BE2C (cell line): ENCODE measurements at regions not wholly inside any gene's neighbourhood (a gene's known extent, or its start where the extent isn't known, plus 50 kb on each side); places are given as distances from the start of the nearest gene placed in this dataset.

Source experiments
- DNase-seq: peaks from one replicate; pipeline ENCODE4 v3.0.0-alpha.2; 2020
- H3K27me3 ChIP-seq: fragments of 250-450 bp; sonication (Bioruptor Pico); 2 replicates; pipeline ENCODE4 v1.5.1; 2020; ENCODE audit warnings: mild to moderate bottlenecking
- H3K36me3 ChIP-seq: fragments of 250-450 bp; sonication (Bioruptor Pico); 2 replicates; pipeline ENCODE4 v1.5.1; 2020; ENCODE audit warnings: mild to moderate bottlenecking
- H3K4me1 ChIP-seq: fragments of 250-450 bp; sonication (Bioruptor Pico); 2 replicates; pipeline ENCODE4 v1.5.1; 2020
- H3K4me3 ChIP-seq: 2 replicates; pipeline ENCODE4 v1.5.1; 2011; ENCODE audit warnings: low read depth, low read length
- H3K9me3 ChIP-seq: fragments of 250-450 bp; sonication (Bioruptor Pico); 2 replicates; pipeline ENCODE4 v1.5.1; 2020
- TF ChIP-seq, protein P1 (sequence below): IDR thresholded peaks from 2 replicates; pipeline ENCODE4 v1.5.1; 2012; ENCODE audit warnings: mild to moderate bottlenecking, low read depth, low read length

- TF ChIP-seq, protein P1, sequence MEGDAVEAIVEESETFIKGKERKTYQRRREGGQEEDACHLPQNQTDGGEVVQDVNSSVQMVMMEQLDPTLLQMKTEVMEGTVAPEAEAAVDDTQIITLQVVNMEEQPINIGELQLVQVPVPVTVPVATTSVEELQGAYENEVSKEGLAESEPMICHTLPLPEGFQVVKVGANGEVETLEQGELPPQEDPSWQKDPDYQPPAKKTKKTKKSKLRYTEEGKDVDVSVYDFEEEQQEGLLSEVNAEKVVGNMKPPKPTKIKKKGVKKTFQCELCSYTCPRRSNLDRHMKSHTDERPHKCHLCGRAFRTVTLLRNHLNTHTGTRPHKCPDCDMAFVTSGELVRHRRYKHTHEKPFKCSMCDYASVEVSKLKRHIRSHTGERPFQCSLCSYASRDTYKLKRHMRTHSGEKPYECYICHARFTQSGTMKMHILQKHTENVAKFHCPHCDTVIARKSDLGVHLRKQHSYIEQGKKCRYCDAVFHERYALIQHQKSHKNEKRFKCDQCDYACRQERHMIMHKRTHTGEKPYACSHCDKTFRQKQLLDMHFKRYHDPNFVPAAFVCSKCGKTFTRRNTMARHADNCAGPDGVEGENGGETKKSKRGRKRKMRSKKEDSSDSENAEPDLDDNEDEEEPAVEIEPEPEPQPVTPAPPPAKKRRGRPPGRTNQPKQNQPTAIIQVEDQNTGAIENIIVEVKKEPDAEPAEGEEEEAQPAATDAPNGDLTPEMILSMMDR, result no peak
- DNase-seq, result no peak
Measured at GRCh38 chr1:5200006-5200405, 545.6 kb downstream of the AJAP1 start.

GRCh38 chr1:5198328-5198727 is 543.9 kb downstream of the AJAP1 start:
- Histone ChIP-seq H3K27me3 (no peaks in the 10 kb centered on the region), H3K36me3 (no peaks in the 10 kb centered on the region), H3K4me3 (no peak overlapping the region), H3K4me1 (no peaks in the 10 kb centered on the region), H3K9me3 (no peaks in the 10 kb centered on the region)
- no peak for DNase-seq
- TF ChIP-seq, protein P1, result no peak

More at GRCh38 chr1:5200006-5200405, 545.6 kb downstream of the AJAP1 start:
- Histone ChIP-seq H3K9me3 (no peaks in the 10 kb centered on the region), H3K27me3 (no peaks in the 10 kb centered on the region), H3K36me3 (no peaks in the 10 kb centered on the region), H3K4me1 (no peaks in the 10 kb centered on the region), H3K4me3 (no peak overlapping the region)

DNA sequence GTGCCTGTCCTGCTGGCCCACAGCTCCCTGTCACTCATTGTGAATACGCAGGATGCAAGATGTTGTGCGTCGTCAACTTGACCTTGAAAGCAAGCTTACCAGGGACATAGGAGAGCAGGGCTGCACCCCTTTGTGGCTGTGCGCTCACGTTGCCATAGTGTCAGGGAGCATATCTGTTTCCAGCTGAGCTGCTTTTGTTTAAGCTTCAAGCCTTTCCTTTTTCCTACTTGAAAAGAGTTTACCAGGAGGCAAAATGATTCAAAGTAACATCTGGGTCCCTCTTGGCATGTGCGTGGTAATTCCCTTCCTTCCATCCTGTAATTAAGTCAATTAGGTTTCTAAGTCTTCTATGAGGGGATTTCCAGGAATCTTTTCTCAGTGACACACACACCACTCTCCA is 537.1 kb downstream of the AJAP1 start:
- TF ChIP-seq, protein P1, result no peak
- Histone ChIP-seq H3K9me3 (no peaks in the 10 kb centered on the region), H3K4me3 (no peak overlapping the region), H3K27me3 (no peaks in the 10 kb centered on the region), H3K36me3 (no peaks in the 10 kb centered on the region), H3K4me1 (no peaks in the 10 kb centered on the region)
- DNase-seq, result no peak

DNA sequence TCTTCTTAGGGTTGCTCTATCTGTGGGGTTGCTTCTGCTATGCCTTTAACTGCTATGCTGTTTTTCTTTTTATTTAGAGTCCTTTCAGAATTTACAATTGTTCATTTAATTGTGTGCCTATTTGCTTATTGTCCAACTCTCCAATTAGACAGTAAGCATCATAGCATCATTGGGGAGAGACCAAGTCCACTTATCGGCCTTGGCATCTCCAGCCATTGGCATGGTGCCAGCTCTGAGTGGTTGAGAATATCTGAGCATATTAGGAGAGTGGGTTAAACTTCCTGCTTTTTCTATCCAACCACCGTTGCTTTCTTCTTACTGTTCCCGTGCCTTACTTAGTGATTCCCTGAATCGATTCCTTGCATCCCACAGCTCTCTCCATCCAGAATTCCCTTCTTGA is 535.0 kb downstream of the AJAP1 start:
- H3K9me3 ChIP-seq, result no peaks in the 10 kb centered on the region
- H3K27me3 ChIP-seq, result no peaks in the 10 kb centered on the region
- no peaks in the 10 kb centered on the region for H3K4me1 ChIP-seq
- TF ChIP-seq, protein P1, result no peak
- no peak overlapping the region for H3K4me3 ChIP-seq
- no peaks in the 10 kb centered on the region for H3K36me3 ChIP-seq
- no peak for DNase-seq

- TF ChIP-seq, protein P1, result no peak
- no peak for DNase-seq
- Histone ChIP-seq H3K4me1 (no peaks in the 10 kb centered on the region), H3K4me3 (no peak overlapping the region), H3K36me3 (no peaks in the 10 kb centered on the region), H3K9me3 (no peaks in the 10 kb centered on the region), H3K27me3 (no peaks in the 10 kb centered on the region)
Measured at GRCh38 chr1:5165762-5166161, 511.4 kb downstream of the AJAP1 start.

- TF ChIP-seq, protein P1, result no peak
- Histone ChIP-seq H3K9me3 (no peaks in the 10 kb centered on the region), H3K36me3 (no peaks in the 10 kb centered on the region), H3K4me3 (no peak overlapping the region), H3K27me3 (no peaks in the 10 kb centered on the region), H3K4me1 (no peaks in the 10 kb centered on the region)
- DNase-seq, result no peak
Measured at GRCh38 chr1:5164158-5164557, 509.7 kb downstream of the AJAP1 start.
